ENCODE measurements at regions not wholly inside any gene's neighbourhood (a gene's known extent, or its start where the extent isn't known, plus 50 kb on each side); places are given as distances from the start of the nearest gene placed in this dataset.

GRCh38 chr9:88045686-88046085 lies 71.4 kb upstream of the CDK20 start:
- Histone ChIP-seq H2AK5ac (ENCODE audit: insufficient read length, low read length) (no peak overlapping the region), H3K9me3 (ENCODE audit: control insufficient read depth, low read depth, low read length) (peaks cover 8% of the 10 kb centered on the region), H3K56ac (ENCODE audit: insufficient read length, low read depth, low read length) (no peak overlapping the region), H3K79me2 (ENCODE audit: insufficient read depth, low read length) (no peaks in the 10 kb centered on the region), H3K23ac (ENCODE audit: insufficient read length, low read depth, low read length) (no peak overlapping the region), H3K27me3 (ENCODE audit: insufficient read depth, low read length) (no peaks in the 10 kb centered on the region), H2BK20ac (ENCODE audit: low read depth, low read length, poor library complexity, severe bottlenecking) (no peak overlapping the region), H3K79me1 (ENCODE audit: insufficient read depth, low read depth, low read length, poor library complexity, severe bottlenecking) (no peaks in the 10 kb centered on the region), H4K8ac (replicated peaks; ENCODE audit: insufficient read length, low read depth, low read length) (no peak overlapping the region), H3K4me2 (ENCODE audit: insufficient read depth, insufficient read length, low read length) (no peak overlapping the region), H4K5ac (ENCODE audit: insufficient read length, low read depth, low read length) (no peak overlapping the region), H3T11ph (ENCODE audit: low read length) (no peak overlapping the region), H3K9ac (ENCODE audit: extremely low read depth, insufficient read length, low read length) (no peak overlapping the region), H3K23me2 (ENCODE audit: insufficient read length, low read depth, low read length, poor library complexity, severe bottlenecking) (no peaks in the 10 kb centered on the region), H4K91ac (ENCODE audit: insufficient read length, low read depth, low read length) (no peak overlapping the region), H3K4me1 (ENCODE audit: insufficient read depth, low read length) (no peaks in the 10 kb centered on the region; the same call in 1 of the 2 replicates), H2BK12ac (ENCODE audit: insufficient read length, low read depth, low read length) (no peak overlapping the region), H3K14ac (ENCODE audit: insufficient read depth, low read length) (no peak overlapping the region), H3K4ac (ENCODE audit: low read depth, low read length) (no peak overlapping the region), H2BK15ac (ENCODE audit: low read depth, low read length) (no peak overlapping the region), H2BK5ac (ENCODE audit: insufficient read length, low read length) (no peak overlapping the region), H2AFZ (ENCODE audit: low read length) (no peak overlapping the region), H4K20me1 (ENCODE audit: control insufficient read depth, insufficient read depth, insufficient read length) (no peaks in the 10 kb centered on the region), H3K18ac (ENCODE audit: insufficient read length, low read depth, low read length) (no peak overlapping the region), H2BK120ac (ENCODE audit: low read depth, low read length, poor library complexity, severe bottlenecking) (no peak overlapping the region), H3K27ac (ENCODE audit: insufficient read length, low read depth, low read length) (no peak overlapping the region)
- Mint-ChIP-seq H3K4me3 (peak overlapping the region in 1 of 2 experiments; percentile 3; a peak in 1 of 5 replicates), H3K27me3 (ENCODE audit: low read depth) (no peaks in the 10 kb centered on the region; the same call in 1 of the 2 replicates), H3K4me1 (peaks cover 23 to 39% of the 10 kb centered on the region in 2 experiments), H3K27ac (peak overlapping the region; percentile 23 to 59 (median 31); a peak in 4 of 7 replicates), H3K9me3 (peaks cover 22 to 26% of the 10 kb centered on the region in 2 experiments), H3K36me3 (ENCODE audit: insufficient read depth in 1 of 3, low read depth in 3 of 3) (peaks cover 18 to 28% (median 20%) of the 10 kb centered on the region in 3 experiments)
- no peak for TF ChIP-seq CTCF (conservative IDR thresholded peaks at IDR 0.05)
- peak; percentile 51 for DNase-seq
- no CpG with 5 or more reads among the region's 3 CpGs for WGBS (ENCODE audit: extremely low coverage, insufficient read length, low lambda C conversion rate)
